ENCODE measurements at regions not wholly inside any gene's neighbourhood (a gene's known extent, or its start where the extent isn't known, plus 50 kb on each side); places are given as distances from the start of the nearest gene placed in this dataset.

DNA sequence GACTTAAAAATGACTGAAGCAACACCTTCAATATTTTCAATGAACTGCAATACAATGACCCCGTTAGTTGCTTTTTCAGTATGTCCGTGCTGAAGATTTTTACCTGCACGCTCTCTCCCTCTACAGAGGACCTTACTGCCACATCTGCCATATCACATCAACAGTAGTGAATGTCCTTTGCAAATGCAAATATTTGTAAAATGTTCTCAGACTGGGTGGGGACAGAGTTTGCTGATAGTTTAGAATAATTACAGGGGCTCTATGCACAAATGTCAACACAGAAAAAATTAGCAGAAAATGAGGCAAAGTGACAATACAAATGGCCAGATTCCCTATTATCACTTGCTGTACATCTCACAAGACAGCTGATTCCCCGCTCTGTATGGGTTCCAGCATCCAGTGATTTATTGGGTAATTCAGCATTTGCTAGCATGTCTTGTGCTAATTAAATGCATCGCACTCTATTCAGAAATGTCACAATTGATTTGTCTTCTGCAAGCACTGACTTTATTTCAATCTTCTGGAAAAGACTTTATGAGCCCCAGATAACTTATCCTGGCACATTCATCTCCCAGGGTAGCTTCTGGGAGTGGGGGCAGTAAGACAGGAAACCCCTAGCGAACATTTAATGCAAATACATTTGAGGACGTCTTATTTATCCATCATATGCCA lies 69.1 kb upstream of the PTER start:
- TF ChIP-seq EP300 (IDR thresholded peaks at IDR 0.05) (no peak), ZFP36 (IDR thresholded peaks at IDR 0.05; ENCODE audit: borderline replicate concordance, partially characterized antibody) (no peak), CHD2 (IDR thresholded peaks at IDR 0.05; ENCODE audit: low read length, partially characterized antibody) (no peak), MYC (IDR thresholded peaks at IDR 0.05; ENCODE audit: borderline replicate concordance, low read length) (no peak), POLR2A (IDR thresholded peaks at IDR 0.05; ENCODE audit: low read length) (no peak)
- TF ChIP-seq, protein P1, sequence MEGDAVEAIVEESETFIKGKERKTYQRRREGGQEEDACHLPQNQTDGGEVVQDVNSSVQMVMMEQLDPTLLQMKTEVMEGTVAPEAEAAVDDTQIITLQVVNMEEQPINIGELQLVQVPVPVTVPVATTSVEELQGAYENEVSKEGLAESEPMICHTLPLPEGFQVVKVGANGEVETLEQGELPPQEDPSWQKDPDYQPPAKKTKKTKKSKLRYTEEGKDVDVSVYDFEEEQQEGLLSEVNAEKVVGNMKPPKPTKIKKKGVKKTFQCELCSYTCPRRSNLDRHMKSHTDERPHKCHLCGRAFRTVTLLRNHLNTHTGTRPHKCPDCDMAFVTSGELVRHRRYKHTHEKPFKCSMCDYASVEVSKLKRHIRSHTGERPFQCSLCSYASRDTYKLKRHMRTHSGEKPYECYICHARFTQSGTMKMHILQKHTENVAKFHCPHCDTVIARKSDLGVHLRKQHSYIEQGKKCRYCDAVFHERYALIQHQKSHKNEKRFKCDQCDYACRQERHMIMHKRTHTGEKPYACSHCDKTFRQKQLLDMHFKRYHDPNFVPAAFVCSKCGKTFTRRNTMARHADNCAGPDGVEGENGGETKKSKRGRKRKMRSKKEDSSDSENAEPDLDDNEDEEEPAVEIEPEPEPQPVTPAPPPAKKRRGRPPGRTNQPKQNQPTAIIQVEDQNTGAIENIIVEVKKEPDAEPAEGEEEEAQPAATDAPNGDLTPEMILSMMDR (IDR thresholded peaks at IDR 0.05) = no peak
- TF ChIP-seq, protein P2, sequence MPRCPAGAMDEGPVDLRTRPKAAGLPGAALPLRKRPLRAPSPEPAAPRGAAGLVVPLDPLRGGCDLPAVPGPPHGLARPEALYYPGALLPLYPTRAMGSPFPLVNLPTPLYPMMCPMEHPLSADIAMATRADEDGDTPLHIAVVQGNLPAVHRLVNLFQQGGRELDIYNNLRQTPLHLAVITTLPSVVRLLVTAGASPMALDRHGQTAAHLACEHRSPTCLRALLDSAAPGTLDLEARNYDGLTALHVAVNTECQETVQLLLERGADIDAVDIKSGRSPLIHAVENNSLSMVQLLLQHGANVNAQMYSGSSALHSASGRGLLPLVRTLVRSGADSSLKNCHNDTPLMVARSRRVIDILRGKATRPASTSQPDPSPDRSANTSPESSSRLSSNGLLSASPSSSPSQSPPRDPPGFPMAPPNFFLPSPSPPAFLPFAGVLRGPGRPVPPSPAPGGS (IDR thresholded peaks at IDR 0.05) = no peak
- TF ChIP-seq, protein P3, sequence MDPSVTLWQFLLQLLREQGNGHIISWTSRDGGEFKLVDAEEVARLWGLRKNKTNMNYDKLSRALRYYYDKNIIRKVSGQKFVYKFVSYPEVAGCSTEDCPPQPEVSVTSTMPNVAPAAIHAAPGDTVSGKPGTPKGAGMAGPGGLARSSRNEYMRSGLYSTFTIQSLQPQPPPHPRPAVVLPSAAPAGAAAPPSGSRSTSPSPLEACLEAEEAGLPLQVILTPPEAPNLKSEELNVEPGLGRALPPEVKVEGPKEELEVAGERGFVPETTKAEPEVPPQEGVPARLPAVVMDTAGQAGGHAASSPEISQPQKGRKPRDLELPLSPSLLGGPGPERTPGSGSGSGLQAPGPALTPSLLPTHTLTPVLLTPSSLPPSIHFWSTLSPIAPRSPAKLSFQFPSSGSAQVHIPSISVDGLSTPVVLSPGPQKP (IDR thresholded peaks at IDR 0.05; ENCODE audit: low read depth, low read length) = no peak
- TF ChIP-seq, protein P4, sequence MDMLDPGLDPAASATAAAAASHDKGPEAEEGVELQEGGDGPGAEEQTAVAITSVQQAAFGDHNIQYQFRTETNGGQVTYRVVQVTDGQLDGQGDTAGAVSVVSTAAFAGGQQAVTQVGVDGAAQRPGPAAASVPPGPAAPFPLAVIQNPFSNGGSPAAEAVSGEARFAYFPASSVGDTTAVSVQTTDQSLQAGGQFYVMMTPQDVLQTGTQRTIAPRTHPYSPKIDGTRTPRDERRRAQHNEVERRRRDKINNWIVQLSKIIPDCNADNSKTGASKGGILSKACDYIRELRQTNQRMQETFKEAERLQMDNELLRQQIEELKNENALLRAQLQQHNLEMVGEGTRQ (IDR thresholded peaks at IDR 0.05) = no peak

Measured in A549 (cell line).